ENCODE measurements at regions not wholly inside any gene's neighbourhood (a gene's known extent, or its start where the extent isn't known, plus 50 kb on each side); places are given as distances from the start of the nearest gene placed in this dataset.
A peak's percentile ranks its signal among the peaks of the same experiment; 100 is the strongest.

- no peaks in the 10 kb centered on the region for H4K20me1 ChIP-seq (ENCODE audit: insufficient read depth)
- H3K27me3 ChIP-seq (ENCODE audit: insufficient read depth, low read depth) = no peaks in the 10 kb centered on the region
- no peaks in the 10 kb centered on the region for H3K36me3 ChIP-seq (ENCODE audit: low read depth)
- no peak for TF ChIP-seq EZH2 (IDR thresholded peaks at IDR 0.05; ENCODE audit: low read depth)
- no peak for TF ChIP-seq CTCF (conservative IDR thresholded peaks at IDR 0.05)
- ChIA-PET POLR2A (ENCODE audit: unreplicated experiment) (interaction anchor here (0.7 kb wide), 1 partner anchor 12 kb away, joined by 3 read pairs; no protein-coding TSS in a partner anchor), CTCF (no interaction called here)
- H3K4me1 ChIP-seq (replicated peaks; ENCODE audit: insufficient read depth) = peaks cover 80% of the 10 kb centered on the region
- no peak for DNase-seq
- H3F3A ChIP-seq (ENCODE audit: insufficient read depth, low read depth) = peaks cover 51% of the 10 kb centered on the region
- H3K4me3 ChIP-seq = no peak overlapping the region
- peak overlapping the region; percentile 47 for H3K4me2 ChIP-seq
- no peaks in the 10 kb centered on the region for H3K9me3 ChIP-seq (ENCODE audit: insufficient read depth, low read depth)
- no peaks in the 10 kb centered on the region for H3K9me2 ChIP-seq (ENCODE audit: insufficient read depth)
- peaks cover 5% of the 10 kb centered on the region; the same call in 1 of the 2 replicates for H3K79me2 ChIP-seq (ENCODE audit: low read depth)
- BruUV-seq (replicated peaks) = no TSS peak
- H3K27ac ChIP-seq = peak overlapping the region; percentile 94
- intact Hi-C loops (cut with micrococcal nuclease; ENCODE audit: unreplicated experiment) = no loop called here
- H2AFZ ChIP-seq = no peak overlapping the region
Observed at GRCh38 chr5:142387024-142387682, 62.3 kb upstream of the SPRY4 start.

GRCh38 chr5:142386137-142387023, 61.6 kb upstream of the SPRY4 start:
- H3K36me3 ChIP-seq (ENCODE audit: low read depth) = no peaks in the 10 kb centered on the region
- peak overlapping the region; percentile 47 for H3K4me2 ChIP-seq
- TF ChIP-seq CTCF (conservative IDR thresholded peaks at IDR 0.05) (no peak), EZH2 (IDR thresholded peaks at IDR 0.05; ENCODE audit: low read depth) (no peak)
- no peak overlapping the region for H3K4me3 ChIP-seq
- H3K27me3 ChIP-seq (ENCODE audit: insufficient read depth, low read depth) = no peaks in the 10 kb centered on the region
- H4K20me1 ChIP-seq (ENCODE audit: insufficient read depth) = no peaks in the 10 kb centered on the region
- peaks cover 75% of the 10 kb centered on the region for H3K4me1 ChIP-seq (replicated peaks; ENCODE audit: insufficient read depth)
- no TSS peak for BruUV-seq (replicated peaks)
- peaks cover 51% of the 10 kb centered on the region for H3F3A ChIP-seq (ENCODE audit: insufficient read depth, low read depth)
- H3K9me3 ChIP-seq (ENCODE audit: insufficient read depth, low read depth) = no peaks in the 10 kb centered on the region
- POLR2A ChIA-PET (ENCODE audit: unreplicated experiment) = interaction anchor here (0.7 kb wide), 1 partner anchor 13 kb away, joined by 3 read pairs; no protein-coding TSS in a partner anchor
- CTCF ChIA-PET = no interaction called here
- peak overlapping the region; percentile 94 for H3K27ac ChIP-seq
- no peak overlapping the region for H2AFZ ChIP-seq
- DNase-seq = no peak
- no peaks in the 10 kb centered on the region for H3K9me2 ChIP-seq (ENCODE audit: insufficient read depth)
- intact Hi-C loops (cut with micrococcal nuclease; ENCODE audit: unreplicated experiment) = no loop called here
- H3K79me2 ChIP-seq (ENCODE audit: low read depth) = peaks cover 3% of the 10 kb centered on the region; the same call in 1 of the 2 replicates

- no TSS peak for BruUV-seq (replicated peaks)
- Histone ChIP-seq H3K36me3 (ENCODE audit: low read depth) (no peaks in the 10 kb centered on the region), H3K4me3 (no peak overlapping the region), H3K9me2 (ENCODE audit: insufficient read depth) (no peaks in the 10 kb centered on the region), H3K27ac (no peak overlapping the region), H2AFZ (no peak overlapping the region), H3K79me2 (ENCODE audit: low read depth) (no peaks in the 10 kb centered on the region), H4K20me1 (ENCODE audit: insufficient read depth) (no peaks in the 10 kb centered on the region), H3K27me3 (ENCODE audit: insufficient read depth, low read depth) (no peaks in the 10 kb centered on the region), H3K4me1 (replicated peaks; ENCODE audit: insufficient read depth) (peaks cover 63% of the 10 kb centered on the region), H3K9me3 (ENCODE audit: insufficient read depth, low read depth) (no peaks in the 10 kb centered on the region), H3F3A (ENCODE audit: insufficient read depth, low read depth) (peaks cover 46% of the 10 kb centered on the region), H3K4me2 (no peak overlapping the region)
- ChIA-PET CTCF (no interaction called here), POLR2A (ENCODE audit: unreplicated experiment) (no interaction called here)
- no peak for TF ChIP-seq CTCF (conservative IDR thresholded peaks at IDR 0.05)
- DNase-seq = no peak
- intact Hi-C loops (cut with micrococcal nuclease; ENCODE audit: unreplicated experiment) = no loop called here
Observed at GRCh38 chr5:142385194-142385593, 60.4 kb upstream of the SPRY4 start.

Data from PC-9 (cell line).